Mucosa of descending colon (tissue), 3 donors: ENCODE measurements at regions not wholly inside any gene's neighbourhood (a gene's known extent, or its start where the extent isn't known, plus 50 kb on each side); places are given as distances from the start of the nearest gene placed in this dataset.

Experiments
- ATAC-seq: fragments of 200-7000 bp; cut with Tn5 transposase; one replicate; pipeline ENCODE4 v1.9.1; 2020; ENCODE audit warnings: mild to moderate bottlenecking, moderate library complexity
- DNase-seq, 3 donors: peaks; one replicate each; pipeline ENCODE4 v3.0.0-alpha.2; 2020
- H3K36me3 ChIP-seq: fragments of 200-600 bp; one replicate; pipeline ENCODE4 v1.8.0; 2021; ENCODE audit warnings: low read depth, mild to moderate bottlenecking
- H3K4me1 ChIP-seq: fragments of 200-600 bp; one replicate; pipeline ENCODE4 v1.8.0; 2021; ENCODE audit warnings: low read depth, mild to moderate bottlenecking
- H3K4me3 ChIP-seq: fragments of 200-600 bp; one replicate; pipeline ENCODE4 v1.8.0; 2021; ENCODE audit warnings: mild to moderate bottlenecking
- H3K9me3 ChIP-seq: fragments of 200-600 bp; one replicate; pipeline ENCODE4 v1.8.0; 2021; ENCODE audit warnings: mild to moderate bottlenecking
- CTCF ChIP-seq: fragments of 200-600 bp; IDR thresholded peaks from one replicate; pipeline ENCODE4 v1.8.0; 2022; ENCODE audit warnings: antibody characterized with exemption, mild to moderate bottlenecking
- intact Hi-C, 2 donors: fragments of 100-400 bp; cut with DNase I in 1 of 2; cut with micrococcal nuclease in 1 of 2; formaldehyde crosslinking; loops; one replicate each; pipeline versions ENCODE4 v1.11.0 to v1.11.1; 2022; cut with DNase I, micrococcal nuclease
- donor health status: DM: no; HTN: no; CAD: no; lungs with moderate emphysema.
- donor health status: DM: no; HTN: no; CAD: no.
- donor health status: DM: no; HTN: yes; CAD: no.

- DNase-seq, result no peak
- H3K4me1 ChIP-seq, result no peaks in the 10 kb centered on the region
- no peak for TF ChIP-seq CTCF
- intact Hi-C loops, result no loop called here
- ATAC-seq, result no peak
- no peaks in the 10 kb centered on the region for H3K9me3 ChIP-seq
- H3K36me3 ChIP-seq, result no peaks in the 10 kb centered on the region
- no peak overlapping the region for H3K4me3 ChIP-seq
These were observed 72.1 kb upstream of the CCBE1 start for GRCh38 chr18:59769129-59769865.

GRCh38 chr18:59768409-59768808, 71.2 kb upstream of the CCBE1 start:
- no peak for ATAC-seq
- no peaks in the 10 kb centered on the region for H3K4me1 ChIP-seq
- intact Hi-C loops, result no loop called here
- TF ChIP-seq CTCF, result no peak
- no peak overlapping the region for H3K4me3 ChIP-seq
- no peak for DNase-seq
- H3K9me3 ChIP-seq, result no peaks in the 10 kb centered on the region
- H3K36me3 ChIP-seq, result no peaks in the 10 kb centered on the region

- intact Hi-C loops, result no loop called here
- no peak for TF ChIP-seq CTCF
- no peaks in the 10 kb centered on the region for H3K4me1 ChIP-seq
- no peaks in the 10 kb centered on the region for H3K36me3 ChIP-seq
- ATAC-seq, result no peak
- no peak for DNase-seq
- H3K4me3 ChIP-seq, result no peak overlapping the region
- no peaks in the 10 kb centered on the region for H3K9me3 ChIP-seq
These were observed 70.5 kb upstream of the CCBE1 start for GRCh38 chr18:59767732-59768131.

GRCh38 chr18:59765343-59765742, 68.1 kb upstream of the CCBE1 start:
- DNase-seq (no peak), ATAC-seq (no peak)
- H3K36me3 ChIP-seq, result no peaks in the 10 kb centered on the region
- no peaks in the 10 kb centered on the region for H3K9me3 ChIP-seq
- TF ChIP-seq CTCF, result no peak
- intact Hi-C loops, result no loop called here
- H3K4me3 ChIP-seq, result no peak overlapping the region
- no peaks in the 10 kb centered on the region for H3K4me1 ChIP-seq

GRCh38 chr18:59764281-59764680, 67.1 kb upstream of the CCBE1 start:
- ATAC-seq (no peak), DNase-seq (no peak)
- Histone ChIP-seq H3K9me3 (no peaks in the 10 kb centered on the region), H3K36me3 (no peaks in the 10 kb centered on the region), H3K4me3 (no peak overlapping the region), H3K4me1 (no peaks in the 10 kb centered on the region)
- intact Hi-C loops, result no loop called here
- TF ChIP-seq CTCF, result no peak
